Stimulated activated CD8-positive, alpha-beta memory T cell treated with anti-CD3 and anti-CD28 coated beads, Interleukin-15, amount 100 ng/mL, for 24 hours (primary cell): ENCODE measurements at regions not wholly inside any gene's neighbourhood (a gene's known extent, or its start where the extent isn't known, plus 50 kb on each side); places are given as distances from the start of the nearest gene placed in this dataset.
"Not testable (repeated sequence)": the region's sequence is repeated elsewhere in the genome, so short reads cannot be mapped to it uniquely, and the experiment has no call there.

ENCODE experiments used
- DNase-seq: peaks from one replicate; pipeline ENCODE4 v3.0.0-alpha.2; 2020; ENCODE audit warnings: low read depth

GRCh38 chr1:112855152-112855828, 100.7 kb downstream of the SLC16A1 start:
- DNase-seq: no peak

- not testable (repeated sequence) for DNase-seq
Observed at GRCh38 chr1:112854368-112854984, 101.5 kb downstream of the SLC16A1 start.

- not testable (repeated sequence) for DNase-seq
Observed at GRCh38 chr1:112853915-112854314, 102.1 kb downstream of the SLC16A1 start.

GRCh38 chr1:112852934-112853333, 103.1 kb downstream of the SLC16A1 start:
- DNase-seq: no peak

- no peak for DNase-seq
Observed at GRCh38 chr1:112852276-112852675, 103.7 kb downstream of the SLC16A1 start.

GRCh38 chr1:112850034-112850757, 105.8 kb downstream of the SLC16A1 start:
- DNase-seq: no peak

GRCh38 chr1:112849425-112850033, 106.5 kb downstream of the SLC16A1 start:
- DNase-seq: no peak

- DNase-seq: no peak
Observed at GRCh38 chr1:112841825-112842224, 114.2 kb downstream of the SLC16A1 start.

- no peak for DNase-seq
Observed at GRCh38 chr1:112840631-112841624, 115.1 kb downstream of the SLC16A1 start.

GRCh38 chr1:112836642-112837041, 119.4 kb downstream of the SLC16A1 start:
- DNase-seq: no peak

- DNase-seq: no peak
Observed at GRCh38 chr1:112833806-112834205, 118.7 kb upstream of the PPM1J start.

GRCh38 chr1:112832259-112832658, 117.1 kb upstream of the PPM1J start:
- DNase-seq: not testable (repeated sequence)

GRCh38 chr1:112829691-112830090, 114.6 kb upstream of the PPM1J start:
- DNase-seq: not testable (repeated sequence)

GRCh38 chr1:112828716-112829115, 113.6 kb upstream of the PPM1J start:
- DNase-seq: no peak

- not testable (repeated sequence) for DNase-seq
Observed at GRCh38 chr1:112827391-112827790, 112.3 kb upstream of the PPM1J start.

GRCh38 chr1:112826217-112826944, 111.2 kb upstream of the PPM1J start:
- DNase-seq: no peak

- not testable (repeated sequence) for DNase-seq
Observed at GRCh38 chr1:112825563-112826216, 110.6 kb upstream of the PPM1J start.

- DNase-seq: not testable (repeated sequence)
Observed at GRCh38 chr1:112825075-112825474, 109.9 kb upstream of the PPM1J start.

GRCh38 chr1:112821307-112822063, 106.4 kb upstream of the PPM1J start:
- DNase-seq: not testable (repeated sequence)
